ENCODE measurements at regions not wholly inside any gene's neighbourhood (a gene's known extent, or its start where the extent isn't known, plus 50 kb on each side); places are given as distances from the start of the nearest gene placed in this dataset.

DNA sequence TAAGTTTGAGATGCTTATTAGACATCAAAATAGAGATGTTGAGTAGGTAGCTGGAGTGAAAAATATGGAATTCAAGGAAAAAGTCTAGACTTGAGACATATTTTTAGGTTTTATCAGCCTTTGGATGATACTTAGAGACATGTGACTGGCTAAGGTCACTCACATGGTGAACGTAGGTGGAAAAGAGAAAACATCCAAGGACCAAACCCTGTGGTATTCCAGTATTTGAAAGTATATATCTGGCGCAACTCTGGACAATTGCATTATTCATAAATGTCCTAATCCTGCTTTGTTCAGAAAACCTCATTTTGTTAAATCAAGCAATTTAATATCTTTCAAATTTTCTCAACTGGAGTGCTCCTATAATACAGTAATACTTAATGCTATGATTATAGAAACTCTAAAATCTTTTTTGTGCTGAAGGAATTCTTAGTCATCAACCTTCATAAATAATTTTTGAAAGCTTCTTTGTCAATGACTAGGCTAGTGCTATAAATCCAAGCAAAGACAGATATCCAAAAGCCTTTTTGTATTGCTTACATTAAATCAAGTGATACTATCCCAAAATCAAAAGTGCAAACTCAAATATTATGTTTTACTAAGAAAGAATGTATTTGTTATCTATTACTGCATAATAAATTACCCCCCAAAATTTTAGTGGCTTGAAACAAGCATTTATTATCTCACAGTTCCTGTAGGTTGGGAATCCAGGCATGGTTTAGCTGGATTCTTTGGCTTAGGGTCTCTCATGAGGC, 452.0 kb downstream of the ENC1 start:
- DNase-seq (ENCODE audit: low read depth): no peak

- no peak for DNase-seq (ENCODE audit: low read depth)
Measured at GRCh38 chr5:74187757-74188156, 452.8 kb downstream of the ENC1 start.

- no peak for DNase-seq (ENCODE audit: low read depth)
Measured at GRCh38 chr5:74186356-74187315, 453.9 kb downstream of the ENC1 start.

GRCh38 chr5:74185599-74185998, 454.9 kb downstream of the ENC1 start:
- DNase-seq (ENCODE audit: low read depth): no peak

DNA sequence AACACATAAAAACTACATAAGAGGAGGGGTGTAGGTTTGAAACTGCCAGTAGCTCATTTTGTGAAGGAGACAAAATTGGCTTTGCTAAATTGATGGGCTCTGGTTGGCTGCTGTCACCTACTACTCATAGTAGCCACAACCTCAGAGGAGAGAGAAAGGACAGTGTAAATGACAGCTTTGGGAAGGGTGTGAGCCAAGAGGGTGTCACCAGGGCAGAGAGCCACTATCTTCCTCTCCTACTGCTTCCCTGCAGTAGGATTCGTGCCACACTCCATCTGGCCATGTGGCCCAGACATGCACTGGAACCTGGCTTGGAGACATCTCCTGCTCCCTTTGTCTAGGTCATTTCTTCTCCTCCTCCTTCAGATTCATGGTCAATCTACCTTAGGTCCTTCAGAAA, 455.9 kb downstream of the ENC1 start:
- no peak for DNase-seq (ENCODE audit: low read depth)

DNA sequence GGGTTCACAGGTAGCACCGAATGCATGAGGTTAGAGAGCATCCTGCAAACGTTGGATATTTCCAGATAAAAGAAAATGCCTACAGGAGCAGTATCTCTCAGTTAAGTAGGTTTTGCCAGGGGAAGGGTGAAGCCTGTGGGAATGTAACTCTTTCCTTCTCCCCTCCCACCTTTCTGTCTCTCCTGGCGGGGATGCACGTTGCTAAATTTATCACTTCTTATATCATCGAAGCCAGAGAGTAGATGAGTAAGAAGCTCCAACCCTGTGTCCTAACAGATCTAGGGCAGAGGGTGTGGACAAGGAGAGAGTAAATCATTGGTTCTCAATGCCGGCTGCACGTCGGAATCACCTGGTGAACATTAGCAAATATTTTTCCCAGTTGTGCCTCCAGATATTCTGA, 457.5 kb downstream of the ENC1 start:
- no peak for DNase-seq (ENCODE audit: low read depth)

DNA sequence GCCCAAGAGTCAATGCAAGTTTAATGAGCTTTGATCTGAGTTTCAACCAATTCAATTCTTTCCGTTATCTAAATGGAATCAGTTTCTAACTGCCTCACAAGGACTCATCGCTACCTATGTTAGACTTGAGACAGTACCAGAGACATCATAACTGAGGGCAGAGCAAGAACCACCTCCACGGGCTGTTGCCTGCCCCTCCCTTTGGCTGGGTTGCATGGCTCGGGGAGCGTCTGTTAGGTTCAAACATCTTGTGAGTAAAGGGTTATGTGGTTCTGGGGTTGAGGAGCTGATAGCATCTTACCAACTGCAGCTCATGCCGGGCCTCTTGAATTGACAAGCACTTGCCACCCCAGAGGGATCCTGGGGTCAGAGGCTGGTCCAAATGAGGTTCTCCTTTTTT, 457.9 kb downstream of the ENC1 start:
- no peak for DNase-seq (ENCODE audit: low read depth)

- no peak for DNase-seq (ENCODE audit: low read depth)
Measured at GRCh38 chr5:74179701-74180100, 460.8 kb downstream of the ENC1 start.

- no peak for DNase-seq (ENCODE audit: low read depth)
Measured at GRCh38 chr5:74179179-74179578, 461.3 kb downstream of the ENC1 start.

- DNase-seq (ENCODE audit: low read depth): no peak
Measured at GRCh38 chr5:74177961-74178360, 462.6 kb downstream of the ENC1 start.

DNA sequence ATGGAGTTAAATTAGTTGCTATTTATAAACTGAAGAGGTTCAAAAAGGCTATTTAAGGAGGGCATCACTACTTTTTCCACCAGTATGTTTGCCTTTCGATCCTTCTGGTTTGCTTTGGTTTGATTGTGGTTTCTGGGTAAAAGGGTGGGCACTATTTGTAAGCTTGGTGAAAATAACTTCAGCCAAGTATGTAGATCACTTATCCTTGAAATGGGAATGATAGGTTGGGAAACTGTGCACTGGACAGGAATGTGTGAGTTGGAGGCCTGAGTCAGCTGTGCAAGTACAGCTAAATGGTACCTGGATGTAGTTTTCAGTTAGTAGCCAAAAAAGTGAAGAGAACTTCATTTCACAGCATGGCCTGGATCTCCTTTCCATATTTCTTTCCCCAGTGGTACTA, 466.2 kb downstream of the ENC1 start:
- DNase-seq (ENCODE audit: low read depth): no peak

DNA sequence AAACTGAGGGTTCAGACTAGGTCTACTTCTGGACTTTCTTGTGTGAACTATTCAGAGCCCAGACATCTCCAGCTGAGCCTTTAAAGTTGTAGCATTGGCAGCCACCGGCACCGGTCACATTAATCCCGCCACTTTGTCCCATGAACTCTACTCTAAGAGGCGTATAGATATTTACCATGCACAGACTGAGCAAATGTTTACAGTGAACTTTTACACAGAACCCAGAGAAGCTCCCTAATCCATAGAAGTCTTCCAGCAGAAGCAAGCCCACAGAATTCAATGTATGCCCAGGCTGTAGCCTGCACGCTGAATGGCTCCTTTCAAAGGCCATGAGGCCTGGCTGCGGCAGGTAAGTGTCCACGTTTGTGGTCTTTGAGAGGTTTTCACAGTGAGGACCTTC, 466.9 kb downstream of the ENC1 start:
- DNase-seq (ENCODE audit: low read depth): no peak

GRCh38 chr5:74173241-74173640, 467.3 kb downstream of the ENC1 start:
- no peak for DNase-seq (ENCODE audit: low read depth)

- no peak for DNase-seq (ENCODE audit: low read depth)
Measured at GRCh38 chr5:74169701-74170100, 470.8 kb downstream of the ENC1 start.

- no peak for DNase-seq (ENCODE audit: low read depth)
Measured at GRCh38 chr5:74167930-74168315, 472.6 kb downstream of the ENC1 start.

- no peak for DNase-seq (ENCODE audit: low read depth)
Measured at GRCh38 chr5:74167206-74167929, 473.2 kb downstream of the ENC1 start.

DNA sequence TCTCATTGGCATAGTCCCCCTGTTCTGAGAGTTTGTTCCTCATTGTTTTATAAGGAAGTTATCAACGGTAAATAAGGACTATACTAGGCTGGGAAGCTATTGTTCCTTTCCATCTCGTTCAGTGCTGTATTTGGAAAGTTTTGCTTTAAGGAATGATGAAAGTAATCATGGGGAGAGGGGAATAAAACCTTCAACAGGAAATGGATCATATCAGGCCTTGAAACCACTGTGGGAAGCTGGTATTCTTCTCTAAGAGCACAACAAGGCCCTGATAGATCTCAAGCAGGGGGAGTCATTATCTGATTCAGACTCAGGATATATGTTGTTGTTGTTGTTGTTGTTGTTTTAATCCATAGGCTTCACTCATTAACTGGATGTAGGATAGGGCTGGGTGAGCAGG, 474.5 kb downstream of the ENC1 start:
- DNase-seq (ENCODE audit: low read depth): no peak

GRCh38 chr5:74164725-74165235, 475.7 kb downstream of the ENC1 start:
- peak; percentile 75 for DNase-seq (ENCODE audit: low read depth)

- no peak for DNase-seq (ENCODE audit: low read depth)
Measured at GRCh38 chr5:74162524-74162923, 478.0 kb downstream of the ENC1 start.

GRCh38 chr5:74161170-74161569, 479.4 kb downstream of the ENC1 start:
- DNase-seq (ENCODE audit: low read depth): no peak

GRCh38 chr5:74156728-74157383, 483.7 kb downstream of the ENC1 start:
- DNase-seq (ENCODE audit: low read depth): no peak

DNA sequence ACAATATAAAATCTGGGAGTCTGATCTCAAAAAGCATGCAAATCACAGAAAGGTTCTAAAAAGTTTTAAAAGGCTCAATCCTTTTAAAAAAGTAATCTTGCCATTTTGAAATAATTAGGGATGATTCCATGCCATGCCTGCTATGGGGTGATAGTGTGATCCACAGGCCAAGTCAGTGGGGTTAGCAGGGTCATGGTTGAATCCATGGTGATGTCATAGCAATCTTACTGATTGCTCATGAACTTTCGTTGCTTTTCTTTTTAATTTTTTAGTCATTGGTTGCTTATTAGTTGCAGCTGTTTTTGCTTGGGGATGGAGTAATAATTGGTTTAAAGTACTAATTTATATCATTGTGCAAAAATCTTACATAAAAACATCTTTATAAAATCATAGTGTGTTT, 485.0 kb downstream of the ENC1 start:
- DNase-seq (ENCODE audit: low read depth): no peak
